HL-60 (cell line): ENCODE measurements at regions not wholly inside any gene's neighbourhood (a gene's known extent, or its start where the extent isn't known, plus 50 kb on each side); places are given as distances from the start of the nearest gene placed in this dataset.

Experiments
- DNase-seq, 2 experiments: peaks; one replicate each; pipeline ENCODE4 v3.0.0-alpha.2; 2010 to 2020; ENCODE audit warnings: low read depth in 1 of 2, low spot score in 1 of 2
- H3K27ac ChIP-seq: fragments of 250-450 bp; sonication (Bioruptor Pico); replicated peaks from 2 replicates; pipeline ENCODE4 v1.5.1; 2020; ENCODE audit warnings: mild to moderate bottlenecking, moderate library complexity
- H3K27me3 ChIP-seq: fragments of 250-450 bp; sonication (Bioruptor Pico); 2 replicates; pipeline ENCODE4 v1.5.1; 2021; ENCODE audit warnings: mild to moderate bottlenecking, moderate library complexity; ENCODE audit not compliant: insufficient read depth, poor library complexity, severe bottlenecking
- H3K4me3 ChIP-seq: replicated peaks from 2 replicates; pipeline ENCODE4 v1.5.1; 2011; ENCODE audit warnings: mild to moderate bottlenecking, control low read depth, low read length; ENCODE audit not compliant: insufficient read depth
- CTCF ChIP-seq: IDR thresholded peaks from one replicate; pipeline ENCODE4 v1.5.1; 2011; ENCODE audit warnings: low read length, control low read depth, inconsistent platforms; ENCODE audit not compliant: insufficient read depth
- GABPA ChIP-seq: IDR thresholded peaks from 2 replicates; pipeline ENCODE4 v1.6.1; 2012; ENCODE audit warnings: low read depth
- POLR2AphosphoS5 ChIP-seq: IDR thresholded peaks from 2 replicates; pipeline ENCODE4 v1.6.1; 2012; ENCODE audit warnings: low read depth
- SPI1 ChIP-seq: IDR thresholded peaks from 2 replicates; pipeline ENCODE4 v1.6.1; 2012; ENCODE audit warnings: low read depth, mild to moderate bottlenecking, borderline replicate concordance
- TF ChIP-seq, protein P1 (sequence below): IDR thresholded peaks from 2 replicates; pipeline ENCODE4 v1.6.1; 2012; ENCODE audit warnings: low read depth; ENCODE audit not compliant: insufficient replicate concordance

DNA sequence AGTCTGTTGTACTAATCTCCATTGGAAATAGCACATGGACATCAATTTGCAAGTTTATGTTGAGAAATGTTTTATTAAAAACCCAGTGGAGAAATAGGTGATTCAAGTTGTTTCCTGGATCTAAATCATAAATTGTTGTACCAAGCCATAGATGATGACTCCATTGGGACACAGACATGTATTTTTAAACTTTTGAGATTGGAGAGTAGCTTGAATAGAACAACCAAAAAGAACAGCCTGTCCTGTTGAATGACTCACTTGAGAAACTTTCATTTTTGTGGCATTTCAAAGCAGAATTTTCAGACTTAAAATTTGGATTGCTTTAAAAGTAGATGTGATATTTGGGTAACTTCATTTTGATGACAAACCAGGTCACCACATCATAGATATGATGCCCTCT, 197.5 kb downstream of the GPAM start:
- DNase-seq = no peak
- Histone ChIP-seq H3K4me3 (no peak overlapping the region), H3K27ac (no peak overlapping the region), H3K27me3 (no peaks in the 10 kb centered on the region)
- no peak for TF ChIP-seq SPI1

- Histone ChIP-seq H3K27ac (no peak overlapping the region), H3K27me3 (peaks cover 2% of the 10 kb centered on the region), H3K4me3 (no peak overlapping the region)
- TF ChIP-seq, protein P1, sequence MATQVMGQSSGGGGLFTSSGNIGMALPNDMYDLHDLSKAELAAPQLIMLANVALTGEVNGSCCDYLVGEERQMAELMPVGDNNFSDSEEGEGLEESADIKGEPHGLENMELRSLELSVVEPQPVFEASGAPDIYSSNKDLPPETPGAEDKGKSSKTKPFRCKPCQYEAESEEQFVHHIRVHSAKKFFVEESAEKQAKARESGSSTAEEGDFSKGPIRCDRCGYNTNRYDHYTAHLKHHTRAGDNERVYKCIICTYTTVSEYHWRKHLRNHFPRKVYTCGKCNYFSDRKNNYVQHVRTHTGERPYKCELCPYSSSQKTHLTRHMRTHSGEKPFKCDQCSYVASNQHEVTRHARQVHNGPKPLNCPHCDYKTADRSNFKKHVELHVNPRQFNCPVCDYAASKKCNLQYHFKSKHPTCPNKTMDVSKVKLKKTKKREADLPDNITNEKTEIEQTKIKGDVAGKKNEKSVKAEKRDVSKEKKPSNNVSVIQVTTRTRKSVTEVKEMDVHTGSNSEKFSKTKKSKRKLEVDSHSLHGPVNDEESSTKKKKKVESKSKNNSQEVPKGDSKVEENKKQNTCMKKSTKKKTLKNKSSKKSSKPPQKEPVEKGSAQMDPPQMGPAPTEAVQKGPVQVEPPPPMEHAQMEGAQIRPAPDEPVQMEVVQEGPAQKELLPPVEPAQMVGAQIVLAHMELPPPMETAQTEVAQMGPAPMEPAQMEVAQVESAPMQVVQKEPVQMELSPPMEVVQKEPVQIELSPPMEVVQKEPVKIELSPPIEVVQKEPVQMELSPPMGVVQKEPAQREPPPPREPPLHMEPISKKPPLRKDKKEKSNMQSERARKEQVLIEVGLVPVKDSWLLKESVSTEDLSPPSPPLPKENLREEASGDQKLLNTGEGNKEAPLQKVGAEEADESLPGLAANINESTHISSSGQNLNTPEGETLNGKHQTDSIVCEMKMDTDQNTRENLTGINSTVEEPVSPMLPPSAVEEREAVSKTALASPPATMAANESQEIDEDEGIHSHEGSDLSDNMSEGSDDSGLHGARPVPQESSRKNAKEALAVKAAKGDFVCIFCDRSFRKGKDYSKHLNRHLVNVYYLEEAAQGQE = no peak
- TF ChIP-seq SPI1 (no peak), POLR2AphosphoS5 (no peak), GABPA (no peak), CTCF (no peak)
- no peak for DNase-seq
Measured at GRCh38 chr10:111988646-111989045, 194.9 kb downstream of the GPAM start.

DNA sequence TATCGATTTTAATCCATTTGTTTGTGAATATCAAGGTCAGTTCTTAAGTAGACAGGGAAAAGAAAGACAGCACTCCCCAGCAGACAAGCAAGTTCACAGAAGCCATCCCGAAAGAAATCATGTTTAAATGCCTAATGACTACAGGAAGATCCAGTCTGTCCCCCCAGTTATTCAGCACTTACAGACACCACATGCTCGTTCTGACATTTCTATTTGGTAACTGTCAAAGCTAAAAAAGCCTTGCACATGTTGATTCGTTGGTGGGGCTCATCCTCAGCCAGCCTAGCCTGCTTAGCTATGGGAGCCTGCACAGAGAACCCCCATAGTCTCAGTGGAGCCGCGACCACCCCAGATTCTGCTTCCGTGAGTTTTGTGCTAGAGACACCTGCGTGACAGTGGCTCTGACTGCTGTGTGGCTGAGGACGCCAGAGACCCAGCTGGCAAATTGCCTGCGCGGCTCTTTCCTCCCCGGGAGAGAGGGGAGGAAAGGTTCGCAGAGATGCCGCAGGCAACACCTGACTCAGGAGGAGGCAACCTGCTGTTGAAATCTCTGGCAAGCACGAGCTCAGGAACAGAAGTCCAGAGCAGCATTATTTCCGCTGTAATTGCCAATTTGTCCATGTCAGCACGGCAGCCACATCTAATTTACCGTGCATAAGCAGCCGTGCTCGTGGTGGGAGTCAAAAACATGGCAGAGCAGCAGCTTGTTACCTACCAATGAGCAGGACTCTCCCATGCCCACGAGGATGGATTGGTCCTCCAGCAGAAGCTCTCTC, 194.2 kb downstream of the GPAM start:
- TF ChIP-seq SPI1 = no peak
- no peak for DNase-seq
- Histone ChIP-seq H3K4me3 (no peak overlapping the region), H3K27me3 (peaks cover 2% of the 10 kb centered on the region), H3K27ac (no peak overlapping the region)

- no peak for DNase-seq
- H3K4me3 ChIP-seq = no peak overlapping the region
Measured at GRCh38 chr10:111990734-111991133, 192.8 kb downstream of the GPAM start.

More at GRCh38 chr10:111990734-111991133, 192.8 kb downstream of the GPAM start:
- no peak overlapping the region for H3K27ac ChIP-seq
- no peak for TF ChIP-seq CTCF
- TF ChIP-seq, protein P1 = no peak
- no peak for TF ChIP-seq GABPA
- TF ChIP-seq POLR2AphosphoS5 = no peak
- TF ChIP-seq SPI1 = no peak
- peaks cover 2% of the 10 kb centered on the region for H3K27me3 ChIP-seq
